ENCODE measurements at regions not wholly inside any gene's neighbourhood (a gene's known extent, or its start where the extent isn't known, plus 50 kb on each side); places are given as distances from the start of the nearest gene placed in this dataset.

- WGBS = 56% methylated on average over 15 of the region's 21 CpGs
- intact Hi-C loops (cut with DNase I) = no loop called here
Measured at GRCh38 chr9:135300346-135301141, 179.0 kb upstream of the PPP1R26 start.

GRCh38 chr9:135301271-135302263, 178.0 kb upstream of the PPP1R26 start:
- Histone ChIP-seq H3K4me1 (no peaks in the 10 kb centered on the region), H3K9me3 (no peaks in the 10 kb centered on the region), H3K4me3 (no peak overlapping the region), H3K27ac (replicated peaks in 1 of 4) (no peak overlapping the region), H3K36me3 (no peaks in the 10 kb centered on the region), H3K27me3 (peaks cover 0 to 89% (median 4%) of the 10 kb centered on the region in 4 donors)
- 62% methylated on average over 18 of the region's 40 CpGs for WGBS
- TF ChIP-seq POLR2A (IDR thresholded peaks at IDR 0.05; ENCODE audit: low read depth) = no peak
- TF ChIP-seq POLR2AphosphoS5 (IDR thresholded peaks at IDR 0.05) = no peak
- no peak for TF ChIP-seq EP300 (IDR thresholded peaks at IDR 0.05)
- no peak for TF ChIP-seq CTCF (IDR thresholded peaks at IDR 0.05)
- intact Hi-C loops (cut with DNase I) = no loop called here
- DNase-seq (ENCODE audit: extremely low spot score) = no peak

More at GRCh38 chr9:135300346-135301141, 179.0 kb upstream of the PPP1R26 start:
- Histone ChIP-seq H3K27ac (replicated peaks in 1 of 4) (no peak overlapping the region), H3K9me3 (no peaks in the 10 kb centered on the region), H3K4me1 (no peaks in the 10 kb centered on the region), H3K4me3 (no peak overlapping the region), H3K27me3 (peaks cover 0 to 83% (median 4%) of the 10 kb centered on the region in 4 donors), H3K36me3 (no peaks in the 10 kb centered on the region)
- TF ChIP-seq POLR2A (IDR thresholded peaks at IDR 0.05; ENCODE audit: low read depth) = no peak
- TF ChIP-seq POLR2AphosphoS5 (IDR thresholded peaks at IDR 0.05) = no peak
- no peak for TF ChIP-seq CTCF (IDR thresholded peaks at IDR 0.05)
- TF ChIP-seq EP300 (IDR thresholded peaks at IDR 0.05) = no peak
- no peak for DNase-seq (ENCODE audit: extremely low spot score)

- Histone ChIP-seq H3K27me3 (peaks cover 0 to 90% (median 4%) of the 10 kb centered on the region in 4 donors), H3K36me3 (no peaks in the 10 kb centered on the region), H3K27ac (replicated peaks in 1 of 4) (no peak overlapping the region), H3K9me3 (no peaks in the 10 kb centered on the region), H3K4me3 (no peak overlapping the region), H3K4me1 (no peaks in the 10 kb centered on the region)
- TF ChIP-seq POLR2AphosphoS5 (IDR thresholded peaks at IDR 0.05) (no peak), CTCF (IDR thresholded peaks at IDR 0.05) (no peak), EP300 (IDR thresholded peaks at IDR 0.05) (no peak), POLR2A (IDR thresholded peaks at IDR 0.05; ENCODE audit: low read depth) (no peak)
- intact Hi-C loops (cut with DNase I) = no loop called here
- DNase-seq (ENCODE audit: extremely low spot score) = no peak
- WGBS = 76% methylated on average over 16 of the region's 28 CpGs
Measured at GRCh38 chr9:135302329-135303279, 177.0 kb upstream of the PPP1R26 start.

- intact Hi-C loops (cut with DNase I) = no loop called here
- Histone ChIP-seq H3K27ac (replicated peaks in 1 of 4) (no peak overlapping the region), H3K36me3 (no peaks in the 10 kb centered on the region), H3K27me3 (peaks cover 0 to 90% (median 4%) of the 10 kb centered on the region in 4 donors), H3K9me3 (no peaks in the 10 kb centered on the region), H3K4me3 (no peak overlapping the region), H3K4me1 (no peaks in the 10 kb centered on the region)
- DNase-seq (ENCODE audit: extremely low spot score) = no peak
- TF ChIP-seq CTCF (IDR thresholded peaks at IDR 0.05) = no peak
- no peak for TF ChIP-seq POLR2AphosphoS5 (IDR thresholded peaks at IDR 0.05)
- TF ChIP-seq EP300 (IDR thresholded peaks at IDR 0.05) = no peak
- no peak for TF ChIP-seq POLR2A (IDR thresholded peaks at IDR 0.05; ENCODE audit: low read depth)
- WGBS = 35% methylated on average over 3 of the region's 3 CpGs
Measured at GRCh38 chr9:135303280-135303647, 176.3 kb upstream of the PPP1R26 start.
